Thyroid gland (tissue), 4 donors: ENCODE measurements at regions not wholly inside any gene's neighbourhood (a gene's known extent, or its start where the extent isn't known, plus 50 kb on each side); places are given as distances from the start of the nearest gene placed in this dataset.

Experiments
- CTCF ChIP-seq, 6 experiments: fragments of 200-600 bp in 3 of 6; fragments of 450-650 bp in 3 of 6; sonication (generic) in 3 of 6; IDR thresholded peaks; one replicate each; pipeline ENCODE4 v1.5.1; 2016 to 2019; ENCODE audit warnings: antibody characterized with exemption in 6 of 6, mild to moderate bottlenecking in 2 of 6, inconsistent platforms in 1 of 6, moderate library complexity in 1 of 6
- POLR2A ChIP-seq, 2 donors: fragments of 450-650 bp; IDR thresholded peaks; one replicate each; pipeline ENCODE4 v1.6.1; 2017; ENCODE audit warnings: antibody characterized with exemption in 2 of 2, mild to moderate bottlenecking in 2 of 2, moderate library complexity in 1 of 2

DNA sequence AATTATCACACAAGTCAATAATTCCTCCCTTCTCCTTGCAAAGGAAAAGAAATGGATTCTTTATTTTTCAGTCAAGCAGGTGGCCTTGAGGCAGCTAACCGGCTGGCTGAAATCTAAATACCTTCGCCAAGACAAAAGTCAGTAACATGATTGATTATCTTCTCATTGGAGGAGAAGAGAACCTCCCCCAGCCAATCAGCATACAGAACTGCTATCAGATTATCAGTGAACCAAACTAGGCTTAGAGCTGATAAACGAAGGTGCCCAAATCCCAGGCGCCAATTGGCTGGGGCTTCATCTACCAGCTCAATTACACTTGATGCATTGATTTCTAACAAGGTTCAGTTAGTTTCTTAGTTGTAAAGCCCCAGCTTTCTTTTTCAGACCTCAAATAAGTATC, 152.4 kb upstream of the NOCT start:
- TF ChIP-seq POLR2A (IDR thresholded peaks at IDR 0.05): no peak
- TF ChIP-seq CTCF (IDR thresholded peaks at IDR 0.05): no peak
